GM12874 (cell line): ENCODE measurements at regions not wholly inside any gene's neighbourhood (a gene's known extent, or its start where the extent isn't known, plus 50 kb on each side); places are given as distances from the start of the nearest gene placed in this dataset.

ENCODE experiments used
- TF ChIP-seq, protein P1 (sequence below): IDR thresholded peaks from 2 replicates; pipeline ENCODE4 v1.5.1; 2011; ENCODE audit warnings: low read depth, mild to moderate bottlenecking, control low read depth, low read length, moderate library complexity; ENCODE audit not compliant: insufficient read depth

DNA sequence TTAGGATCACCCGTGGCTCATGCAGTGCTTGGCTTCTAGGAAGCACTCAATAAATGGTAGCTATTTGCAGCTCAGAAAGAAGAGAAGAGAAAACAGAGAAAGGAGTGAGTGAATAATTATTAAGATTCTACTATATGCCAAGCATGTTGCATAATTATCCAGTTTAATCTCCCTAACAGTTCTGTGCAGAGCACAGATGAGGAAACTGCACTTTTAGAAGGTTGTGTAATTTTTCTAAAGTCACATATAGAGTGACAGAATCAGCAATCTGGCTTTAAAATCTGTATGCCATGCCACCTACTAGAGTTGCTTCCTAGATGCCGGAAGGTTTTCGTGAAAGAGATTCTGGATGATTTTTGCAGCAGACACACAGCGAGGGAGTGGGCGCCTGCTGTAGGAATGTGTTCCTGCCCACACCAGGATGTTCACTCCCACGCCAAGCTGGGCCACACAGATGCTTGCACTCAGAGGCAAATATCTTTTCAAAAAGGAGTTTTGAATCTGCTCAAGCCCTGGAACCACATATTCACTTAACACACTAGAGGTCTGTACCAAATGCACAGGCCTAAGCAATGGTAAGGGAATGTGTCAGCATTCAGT, 50.2 kb upstream of the SMCO2 start:
- TF ChIP-seq, protein P1, sequence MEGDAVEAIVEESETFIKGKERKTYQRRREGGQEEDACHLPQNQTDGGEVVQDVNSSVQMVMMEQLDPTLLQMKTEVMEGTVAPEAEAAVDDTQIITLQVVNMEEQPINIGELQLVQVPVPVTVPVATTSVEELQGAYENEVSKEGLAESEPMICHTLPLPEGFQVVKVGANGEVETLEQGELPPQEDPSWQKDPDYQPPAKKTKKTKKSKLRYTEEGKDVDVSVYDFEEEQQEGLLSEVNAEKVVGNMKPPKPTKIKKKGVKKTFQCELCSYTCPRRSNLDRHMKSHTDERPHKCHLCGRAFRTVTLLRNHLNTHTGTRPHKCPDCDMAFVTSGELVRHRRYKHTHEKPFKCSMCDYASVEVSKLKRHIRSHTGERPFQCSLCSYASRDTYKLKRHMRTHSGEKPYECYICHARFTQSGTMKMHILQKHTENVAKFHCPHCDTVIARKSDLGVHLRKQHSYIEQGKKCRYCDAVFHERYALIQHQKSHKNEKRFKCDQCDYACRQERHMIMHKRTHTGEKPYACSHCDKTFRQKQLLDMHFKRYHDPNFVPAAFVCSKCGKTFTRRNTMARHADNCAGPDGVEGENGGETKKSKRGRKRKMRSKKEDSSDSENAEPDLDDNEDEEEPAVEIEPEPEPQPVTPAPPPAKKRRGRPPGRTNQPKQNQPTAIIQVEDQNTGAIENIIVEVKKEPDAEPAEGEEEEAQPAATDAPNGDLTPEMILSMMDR = no peak
